GM19395 (cell line): ENCODE measurements at regions not wholly inside any gene's neighbourhood (a gene's known extent, or its start where the extent isn't known, plus 50 kb on each side); places are given as distances from the start of the nearest gene placed in this dataset.

Source experiments
- ATAC-seq: cut with Tn5 transposase; IDR thresholded peaks from one replicate; pipeline ENCODE4 v1.9.1; 2021; ENCODE audit warnings: mild to moderate bottlenecking, moderate library complexity; ENCODE audit not compliant: unreplicated experiment

DNA sequence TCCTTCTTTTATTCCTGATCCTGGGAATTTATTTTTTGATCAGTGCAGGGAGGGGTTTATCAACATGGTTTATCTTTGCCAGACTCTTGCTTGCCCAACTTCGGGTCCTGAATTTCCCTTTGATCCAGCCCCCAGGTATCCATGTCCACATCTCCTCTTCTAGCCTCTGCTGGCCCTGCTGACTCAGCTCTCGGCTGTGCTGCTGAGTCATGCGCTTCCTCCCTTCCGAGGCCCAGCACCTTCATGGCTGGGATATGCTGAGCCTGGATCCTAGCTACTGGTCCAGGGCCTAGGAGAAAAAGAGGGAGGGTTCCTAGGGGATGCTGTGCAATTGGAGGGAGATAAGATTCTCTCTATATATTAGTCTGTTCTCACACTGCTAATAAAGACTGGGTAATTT lies 380.7 kb upstream of the SHH start:
- ATAC-seq: no peak

DNA sequence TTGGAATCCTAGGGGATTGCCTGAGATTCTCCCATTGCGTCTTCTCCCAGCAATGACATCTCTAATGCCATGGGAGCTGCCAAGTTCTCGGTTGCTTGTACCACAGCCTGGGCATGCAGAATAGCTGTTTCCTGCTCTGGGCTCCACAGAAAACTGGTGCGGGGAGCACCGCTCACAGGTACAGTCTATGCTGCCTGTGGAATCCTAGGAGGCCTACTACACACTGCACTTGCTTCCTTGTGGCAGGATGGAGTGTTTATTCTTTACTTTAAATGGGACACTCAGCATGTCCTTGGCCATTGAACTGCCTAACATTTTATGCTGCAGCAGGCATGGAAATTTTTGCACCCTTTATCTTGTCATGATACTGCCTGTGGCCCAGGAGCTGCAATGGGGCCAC lies 378.8 kb upstream of the SHH start:
- no peak for ATAC-seq

DNA sequence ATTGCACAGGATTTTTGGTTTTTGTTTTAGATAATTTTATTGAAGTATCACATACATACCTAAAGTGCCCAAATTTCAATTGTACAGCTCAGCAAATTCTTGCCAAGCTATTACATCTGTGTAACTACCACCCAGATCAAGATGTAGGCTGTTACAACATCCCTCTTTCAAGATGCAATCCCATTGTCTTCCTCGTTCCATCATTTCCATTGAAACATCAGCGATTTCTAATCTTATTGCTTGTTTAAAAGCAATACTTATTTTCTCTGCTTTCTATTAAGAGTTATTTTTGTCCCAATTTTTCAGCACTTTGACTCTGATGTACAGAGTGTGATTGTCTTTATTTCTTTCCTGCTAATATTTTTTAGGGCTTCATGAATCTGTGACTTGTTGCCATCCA lies 372.8 kb upstream of the SHH start:
- no peak for ATAC-seq

DNA sequence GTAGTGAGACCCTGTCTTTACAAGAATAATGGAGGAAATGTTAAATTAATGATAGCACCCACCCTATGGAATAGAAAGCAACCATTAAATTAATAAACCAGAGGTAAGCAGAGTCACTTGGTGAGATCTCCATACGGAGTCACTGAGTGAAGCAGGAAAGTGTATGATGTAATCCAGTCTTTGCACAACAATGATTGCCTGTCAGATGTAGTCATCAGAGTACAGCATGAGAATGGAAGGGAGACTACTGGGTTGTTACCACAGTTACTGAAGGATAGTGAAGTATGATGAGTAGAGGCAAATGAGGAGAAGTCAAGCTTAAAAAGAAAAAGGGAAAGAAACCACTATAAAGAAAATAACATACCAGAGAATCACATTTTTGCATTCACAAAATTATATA lies 371.9 kb upstream of the SHH start:
- ATAC-seq: no peak

DNA sequence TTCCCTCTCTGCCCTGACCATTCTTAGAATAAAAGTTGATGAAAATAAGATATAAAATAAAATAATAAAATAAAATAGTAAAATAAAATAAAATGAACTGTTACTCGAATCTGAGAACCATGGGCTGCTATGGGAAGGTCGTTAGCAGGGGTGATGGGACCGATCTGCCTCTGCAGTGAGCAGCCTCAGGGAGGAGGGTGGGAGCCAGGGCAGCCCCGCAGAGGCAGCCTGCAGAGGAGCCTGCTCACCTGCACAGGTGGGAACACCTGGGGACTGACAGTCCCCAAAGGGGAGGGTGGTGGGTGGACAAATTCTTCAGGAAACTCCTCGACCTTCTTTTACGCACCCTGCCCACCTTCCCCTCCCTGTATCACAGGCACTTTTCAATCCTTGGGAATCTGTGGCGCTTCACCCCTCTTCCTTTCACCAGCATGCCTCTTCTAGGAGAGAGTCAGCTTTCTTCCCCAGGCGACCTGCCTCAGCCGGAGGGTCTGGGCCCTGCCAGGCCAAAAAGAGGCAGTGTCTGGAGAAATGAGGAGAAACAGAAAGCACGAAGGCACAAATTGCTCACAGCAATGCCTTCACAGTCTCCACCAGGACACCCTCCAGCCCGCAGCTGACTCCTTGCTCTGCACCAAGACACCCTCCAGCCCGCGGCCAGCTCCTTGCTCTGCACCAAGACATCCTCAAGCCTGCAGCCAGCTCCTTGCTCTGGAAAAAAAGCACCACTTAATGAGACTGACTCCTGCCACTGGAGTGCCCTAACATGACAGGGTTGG lies 368.4 kb upstream of the SHH start:
- no peak for ATAC-seq

DNA sequence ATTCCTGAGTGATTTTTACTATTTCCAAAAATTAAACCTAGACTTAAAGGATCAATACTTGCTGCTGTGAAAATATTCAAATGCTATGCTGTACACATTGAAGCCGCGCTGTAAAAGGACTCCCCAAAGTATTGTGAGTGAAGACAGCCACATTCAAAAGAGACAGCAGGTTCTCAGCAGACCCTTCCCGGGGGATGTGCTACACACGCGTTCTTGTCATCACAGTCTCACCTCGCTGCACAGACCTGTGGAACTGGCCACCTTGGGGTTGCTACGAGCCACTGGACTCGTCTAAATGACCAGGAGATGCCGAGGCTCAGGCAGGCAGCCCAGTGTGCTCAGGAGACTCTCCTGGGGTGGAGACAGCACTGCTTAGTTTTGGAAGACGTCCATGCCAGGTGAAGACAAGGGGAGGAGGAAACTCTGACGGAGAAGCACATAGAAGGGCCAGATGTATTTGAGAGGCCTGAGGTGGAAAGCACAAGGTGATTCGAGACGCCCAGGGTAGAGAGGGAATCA lies 367.7 kb upstream of the SHH start:
- no peak for ATAC-seq

DNA sequence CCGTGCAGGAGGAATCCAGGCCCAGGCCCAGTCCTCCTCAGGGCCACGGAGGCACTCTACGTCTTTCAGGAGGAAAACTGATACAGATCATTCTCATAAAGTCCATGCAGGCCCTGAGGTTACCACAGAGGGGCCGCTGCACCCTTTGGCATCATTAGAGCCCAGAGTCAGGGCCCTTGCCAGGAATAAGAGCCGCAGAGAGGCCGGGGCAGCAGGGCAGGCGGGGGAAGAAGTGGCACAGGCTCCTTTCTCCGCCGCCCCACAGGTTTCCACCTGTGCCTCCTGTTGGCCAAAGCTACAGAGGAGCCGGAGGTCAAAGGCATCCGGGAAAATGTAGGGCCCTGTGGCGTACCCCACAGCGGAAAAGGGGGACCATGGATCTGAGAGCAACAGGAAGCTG lies 366.6 kb upstream of the SHH start:
- no peak for ATAC-seq

DNA sequence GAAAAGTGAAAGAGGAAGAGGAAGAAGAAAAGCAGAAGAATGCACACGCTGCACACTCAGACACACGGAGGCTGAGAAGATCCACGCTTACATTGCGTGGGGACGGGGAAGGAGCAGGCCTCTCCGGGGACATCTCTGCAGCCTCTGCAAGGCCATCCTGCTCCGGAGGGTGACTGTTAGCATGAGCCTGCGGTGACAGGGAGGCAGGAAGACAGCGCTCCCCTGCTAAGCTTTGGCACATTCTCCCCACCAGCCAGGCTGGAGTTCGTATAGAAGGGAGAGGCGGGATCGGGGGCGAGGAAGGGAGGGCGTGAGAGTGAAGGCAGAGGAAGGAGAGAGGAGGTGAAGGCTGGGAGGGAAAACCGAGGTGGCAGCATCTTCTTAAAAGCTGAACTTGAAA lies 366.0 kb upstream of the SHH start:
- no peak for ATAC-seq

DNA sequence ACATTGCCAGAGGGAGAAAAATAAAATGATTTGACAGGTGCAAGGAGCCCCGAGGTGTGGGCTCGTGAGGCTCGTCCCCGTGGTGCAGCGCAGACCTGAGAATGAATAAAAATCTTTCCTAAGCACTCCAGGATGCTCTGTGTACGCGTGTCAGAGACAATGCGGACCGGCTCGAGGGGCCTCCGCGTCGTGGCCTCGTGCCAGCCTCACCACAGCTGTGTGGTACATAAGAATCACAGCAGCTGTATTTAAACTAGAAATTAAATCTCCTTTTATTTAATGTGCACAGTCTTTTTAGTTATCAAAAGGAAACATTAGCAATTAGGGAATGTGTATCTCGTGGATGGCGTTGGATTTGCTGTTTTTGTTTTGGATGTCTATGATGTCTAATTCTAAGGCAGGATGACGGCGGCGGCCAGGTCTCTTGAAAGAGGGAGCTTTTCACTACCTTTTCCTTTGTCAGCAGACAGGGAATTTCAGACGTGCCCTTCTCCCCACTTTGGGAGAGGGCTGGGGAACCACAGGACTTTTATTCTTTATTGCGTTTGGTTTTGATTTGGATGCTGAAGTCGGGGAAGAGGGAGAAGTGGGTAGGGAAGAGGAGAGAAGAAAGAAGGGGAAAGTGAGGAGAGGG lies 365.3 kb upstream of the SHH start:
- ATAC-seq: no peak

DNA sequence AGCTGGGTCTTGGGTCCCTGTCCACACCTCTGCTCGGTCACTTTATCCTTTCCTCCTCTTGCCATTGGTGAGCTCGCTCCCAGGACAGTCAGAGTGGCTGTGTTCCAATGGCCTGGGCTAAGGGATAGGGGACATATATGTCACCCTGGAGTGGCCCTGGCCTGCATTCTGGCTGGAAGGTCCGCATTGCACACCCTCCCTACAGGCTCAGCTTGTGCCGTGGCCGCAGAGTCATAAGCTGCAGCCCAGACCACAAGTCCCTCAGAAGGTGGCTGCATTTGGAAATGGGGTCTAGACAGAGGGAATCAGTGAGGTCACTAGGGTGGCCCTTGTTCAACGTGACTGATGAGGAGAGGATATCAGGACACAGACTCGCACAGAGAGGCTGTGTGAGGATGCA lies 363.8 kb upstream of the SHH start:
- no peak for ATAC-seq

DNA sequence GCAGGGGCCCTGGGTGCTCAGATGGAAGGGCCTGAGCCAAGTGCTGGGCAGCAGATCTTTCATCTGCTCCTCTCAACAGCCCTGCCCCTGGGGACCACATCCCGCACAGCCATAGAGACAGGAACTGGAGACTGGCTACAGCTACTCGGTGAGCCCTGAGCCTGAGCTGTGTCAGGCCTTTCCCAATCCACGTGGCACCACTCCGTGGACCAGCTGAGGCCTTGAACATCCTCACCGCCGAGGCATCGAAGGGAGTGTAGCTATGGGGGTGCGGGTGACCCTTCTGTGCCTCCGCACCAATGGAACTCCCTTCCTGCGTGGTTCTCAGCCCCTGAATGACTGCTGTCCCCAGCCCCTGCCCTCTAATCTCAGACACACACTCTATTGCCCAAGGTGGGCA lies 362.7 kb upstream of the SHH start:
- no peak for ATAC-seq

DNA sequence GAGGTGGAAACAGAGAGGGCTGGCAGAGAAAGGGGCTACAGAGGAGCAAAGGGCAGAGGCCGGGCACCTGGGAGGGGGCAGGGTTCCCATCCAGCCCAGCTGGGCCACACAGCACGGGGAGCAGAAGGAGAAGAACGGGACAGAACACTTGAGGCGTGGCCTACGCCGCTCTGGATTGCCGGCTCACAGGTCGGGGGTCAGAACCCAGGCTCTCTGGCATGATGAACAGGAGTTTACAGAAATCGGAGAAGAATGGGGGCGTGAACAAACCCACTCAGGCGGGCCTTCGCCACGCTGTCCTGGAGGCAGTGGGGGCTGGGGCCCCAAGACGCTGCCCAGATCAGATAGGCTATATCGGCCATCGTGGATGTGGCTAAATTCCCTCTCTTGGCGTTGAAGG lies 362.2 kb upstream of the SHH start:
- ATAC-seq: no peak

DNA sequence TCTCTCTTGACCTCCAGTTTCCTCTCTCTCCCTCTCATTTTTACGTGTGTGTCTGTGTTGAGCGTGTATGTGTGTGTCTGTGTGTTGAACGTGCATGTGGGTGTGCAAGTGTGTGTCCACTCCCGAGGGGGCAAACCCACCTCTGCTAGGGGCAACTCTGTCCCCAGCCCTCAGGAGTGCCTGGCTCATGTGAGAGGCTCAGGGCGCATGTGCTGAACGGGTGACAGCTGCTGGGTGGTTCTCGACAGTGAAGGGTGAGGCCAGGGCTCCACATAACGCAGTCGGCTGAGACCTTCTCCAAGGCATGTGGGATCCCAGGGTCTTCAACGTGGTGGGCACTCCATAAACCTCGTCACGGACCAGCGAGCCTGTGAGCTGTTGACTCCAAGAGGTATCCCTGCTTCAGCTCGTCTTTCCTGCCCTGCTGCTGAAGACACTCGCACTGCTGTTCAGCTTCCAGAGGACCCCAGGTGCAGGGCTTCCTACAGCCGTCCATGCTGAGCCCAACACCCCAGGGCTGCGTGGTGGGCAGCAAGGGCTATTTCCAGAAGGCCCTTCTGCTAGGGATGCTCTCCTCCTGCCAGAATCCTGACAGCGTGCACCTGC lies 361.6 kb upstream of the SHH start:
- ATAC-seq: no peak

DNA sequence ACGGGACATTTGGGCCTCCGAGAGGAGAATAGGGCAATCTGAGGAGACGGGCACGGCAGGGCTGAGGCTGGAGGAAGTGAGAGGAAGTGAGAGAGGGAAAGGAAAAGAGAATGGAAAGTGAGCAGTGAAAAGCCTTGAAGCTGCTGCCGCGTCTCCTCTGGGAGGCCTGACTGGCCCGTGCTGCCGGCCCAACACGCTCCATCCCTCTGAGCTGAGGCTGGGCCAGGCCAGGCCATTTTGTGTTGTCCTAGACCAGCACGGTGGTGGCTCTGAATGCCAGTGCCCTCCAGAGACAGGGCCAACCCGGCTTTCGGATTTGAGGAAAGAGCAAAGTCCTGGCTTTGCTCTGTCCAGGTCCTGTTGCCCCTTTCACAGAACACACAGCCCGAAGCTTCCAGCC lies 361.1 kb upstream of the SHH start:
- no peak for ATAC-seq

DNA sequence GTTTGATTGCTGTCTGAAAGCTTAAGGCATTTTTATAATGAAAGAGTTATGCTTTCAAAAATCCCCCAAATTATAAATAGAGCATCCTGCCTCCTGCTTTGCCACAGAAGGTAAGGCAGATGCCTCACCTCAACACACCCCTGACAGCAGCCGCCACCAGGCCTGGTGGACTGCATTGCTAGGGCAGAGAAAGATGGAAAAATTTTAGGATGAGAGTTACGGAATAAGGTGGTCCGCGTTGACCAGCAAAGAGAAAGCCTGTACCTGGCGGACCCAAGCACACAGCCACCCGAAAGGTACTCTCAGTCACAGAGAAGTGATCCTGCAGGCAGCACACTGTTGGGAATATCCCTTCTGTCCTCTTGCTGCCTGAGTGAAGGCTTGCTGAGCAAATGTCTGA lies 360.4 kb upstream of the SHH start:
- no peak for ATAC-seq

DNA sequence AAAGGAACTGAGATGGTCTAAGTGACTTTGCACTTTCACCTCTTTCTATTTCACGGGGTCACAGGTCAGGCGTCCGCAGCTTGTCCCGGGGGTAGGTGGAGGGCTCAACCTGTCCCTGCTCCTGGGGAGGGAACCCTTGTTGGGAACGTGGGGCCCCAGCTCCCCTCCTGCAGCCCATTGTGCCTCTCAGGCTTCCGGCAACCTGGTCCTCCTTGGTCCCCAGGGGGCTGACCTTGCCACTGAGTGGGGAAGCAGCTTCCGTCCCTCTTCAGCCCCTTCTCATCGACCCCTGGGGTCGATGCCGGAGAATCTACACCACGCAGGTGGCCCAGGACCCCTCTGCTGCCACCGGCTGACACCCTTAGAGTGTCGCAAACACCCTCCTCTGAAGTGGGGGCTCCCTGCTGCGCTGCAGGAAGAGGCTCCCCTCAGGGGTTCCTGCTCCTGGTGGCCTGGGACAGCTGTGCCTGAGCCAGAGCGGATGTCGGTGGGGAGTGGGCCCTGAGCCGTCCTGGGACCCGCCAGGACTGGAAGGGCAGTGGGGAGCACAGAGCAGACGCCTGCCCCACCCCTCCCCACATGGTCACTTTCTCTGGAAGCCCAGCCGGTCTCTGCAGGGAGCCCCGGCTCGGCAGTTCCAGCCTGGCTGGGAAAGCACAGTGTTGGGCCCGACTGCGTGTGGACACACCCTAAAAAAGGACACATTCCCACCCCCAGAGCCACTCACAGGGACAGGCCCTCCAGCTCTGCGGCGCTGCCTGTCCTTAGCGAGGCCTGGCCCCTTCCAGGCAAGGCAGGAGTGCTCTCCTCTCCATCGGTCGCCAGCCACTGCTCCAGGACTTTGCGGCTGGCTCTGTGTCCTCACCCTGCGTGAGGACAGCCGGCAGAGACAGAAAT lies 357.5 kb upstream of the SHH start:
- ATAC-seq: no peak

DNA sequence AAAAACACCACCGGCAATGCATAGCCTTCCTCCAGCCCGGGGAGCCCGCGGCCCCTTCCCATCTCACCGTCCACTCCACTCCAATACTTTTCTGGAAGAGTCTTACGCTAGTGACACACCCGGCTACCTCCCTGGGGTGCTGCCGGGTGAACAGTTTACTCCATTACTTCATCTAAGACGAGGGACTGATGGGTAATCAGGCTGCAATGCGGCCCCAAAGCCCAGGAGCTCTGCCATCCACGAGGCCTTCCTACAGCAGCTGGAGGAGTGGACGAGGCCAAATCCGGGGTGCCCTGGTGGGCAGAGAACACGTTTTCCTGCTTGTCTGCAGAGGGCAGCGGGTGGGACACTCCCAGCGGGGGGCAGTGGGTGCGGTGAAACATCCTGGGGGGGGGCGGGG lies 356.2 kb upstream of the SHH start:
- ATAC-seq: no peak

DNA sequence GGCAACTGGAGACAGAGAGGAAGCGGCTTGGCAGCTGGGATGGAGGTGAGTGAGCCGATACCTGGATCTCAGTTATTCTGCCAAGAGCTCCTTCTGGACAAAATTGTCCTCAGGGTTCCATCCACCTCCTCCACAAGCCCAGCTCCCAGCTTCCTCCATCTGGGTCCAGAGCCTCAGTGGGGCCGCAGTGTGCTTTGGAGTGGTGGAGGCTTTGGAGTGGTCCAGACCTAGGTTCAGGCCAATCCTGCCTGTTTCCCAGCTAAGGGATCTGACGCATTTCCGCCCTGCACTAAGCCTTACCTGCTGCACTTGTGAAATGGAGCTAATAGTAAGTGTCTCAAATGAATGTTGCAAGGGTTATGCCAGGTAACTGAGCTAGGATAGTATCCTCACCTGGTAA lies 355.7 kb upstream of the SHH start:
- no peak for ATAC-seq

DNA sequence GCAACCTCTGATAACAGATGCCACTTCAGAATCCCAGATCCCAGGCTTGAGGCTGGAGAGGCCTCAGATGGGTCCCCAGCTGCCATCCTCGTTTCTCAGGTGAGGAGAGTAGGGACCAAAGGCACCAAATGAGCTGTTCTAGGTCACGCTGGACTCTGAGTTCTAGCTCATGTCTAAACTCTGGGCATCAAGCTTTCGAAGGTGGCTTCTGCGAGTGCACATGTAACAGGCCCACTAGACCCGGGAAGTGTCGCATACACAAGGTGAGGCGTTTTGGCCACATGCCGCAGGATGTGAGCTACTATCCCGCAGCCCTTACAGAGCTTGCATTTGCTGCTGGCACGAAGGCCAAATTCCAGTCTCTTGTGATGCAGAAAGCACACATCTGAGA lies 355.1 kb upstream of the SHH start:
- ATAC-seq: no peak

DNA sequence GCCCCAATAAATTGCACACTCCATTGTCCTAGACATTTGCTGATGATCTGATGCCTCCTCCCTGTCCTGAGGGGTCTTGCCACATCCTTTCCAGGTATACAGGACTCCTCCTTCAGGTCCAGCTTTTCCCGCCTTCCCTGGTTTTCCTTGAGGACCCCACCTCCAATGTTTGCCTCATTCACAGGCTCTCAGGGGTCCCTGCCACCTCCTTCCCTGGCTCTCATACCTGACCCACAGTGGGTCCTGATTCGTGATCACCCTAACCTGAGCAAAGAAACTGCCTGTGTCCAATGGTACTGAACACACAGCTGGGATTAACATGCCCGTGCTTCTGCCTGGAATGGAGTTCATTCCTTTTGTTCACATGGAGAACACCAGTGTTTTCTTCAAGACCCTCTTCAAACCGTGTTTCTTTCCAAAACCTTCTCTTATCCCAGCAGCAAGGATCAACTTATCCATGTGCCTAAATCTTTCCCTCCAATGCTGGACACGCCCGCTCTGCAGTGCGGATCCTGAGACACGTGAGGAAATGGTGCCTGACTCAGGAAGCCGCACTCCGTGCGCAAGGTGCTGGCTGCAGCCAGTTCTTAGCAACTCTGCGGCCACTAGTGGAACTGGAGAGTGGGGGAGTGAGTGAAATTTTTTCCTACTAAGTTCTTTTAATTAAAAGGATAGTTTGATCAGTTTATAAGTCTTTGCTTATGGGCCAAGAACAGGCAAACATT lies 354.6 kb upstream of the SHH start:
- ATAC-seq: no peak

DNA sequence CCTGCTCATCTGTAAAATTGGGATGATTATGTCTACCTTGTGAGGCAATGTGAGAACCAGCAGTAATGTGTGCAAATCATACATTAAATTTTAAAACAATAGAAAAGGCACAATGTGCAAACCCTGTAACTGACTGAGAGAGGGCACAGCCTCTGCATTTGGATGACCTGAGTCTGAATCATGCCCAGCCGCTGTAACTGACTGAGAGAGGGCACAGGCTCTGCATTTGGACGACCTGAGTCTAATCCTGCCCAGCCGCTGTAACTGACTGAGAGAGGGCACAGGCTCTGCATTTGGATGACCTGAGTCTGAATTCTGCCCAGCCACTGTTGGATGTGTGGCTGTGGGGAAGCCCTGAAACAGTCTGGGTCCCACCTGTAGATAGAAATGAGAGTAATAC lies 351.5 kb upstream of the SHH start:
- no peak for ATAC-seq
